Adrenal gland (tissue), 9 donors: ENCODE measurements at regions not wholly inside any gene's neighbourhood (a gene's known extent, or its start where the extent isn't known, plus 50 kb on each side); places are given as distances from the start of the nearest gene placed in this dataset.

Source experiments
- DNase-seq, 7 donors: peaks; one replicate each; pipeline ENCODE4 v3.0.0-alpha.2; 2019 to 2020
- H3K27ac ChIP-seq, 5 donors: fragments of 200-600 bp; sonication (generic) in 4 of 5; 1 replicate in 3 of 5; 2 replicates in 2 of 5; pipeline versions ENCODE4 v1.5.1 to v1.8.0; 2016 to 2020; ENCODE audit warnings: mild to moderate bottlenecking in 1 of 5
- H3K27me3 ChIP-seq: fragments of 200-600 bp; 2 replicates; pipeline ENCODE4 v1.8.0; 2021
- H3K36me3 ChIP-seq, 2 donors: fragments of 200-600 bp; replicated peaks in 1 of 2; 1 replicate in 1 of 2; 2 replicates in 1 of 2; pipeline versions ENCODE4 v1.5.1 to v1.8.0; 2018 to 2022
- H3K4me1 ChIP-seq, 2 donors: fragments of 200-600 bp; replicated peaks in 1 of 2; 1 replicate in 1 of 2; 2 replicates in 1 of 2; pipeline versions ENCODE4 v1.5.1 to v1.8.0; 2018 to 2021
- H3K4me3 ChIP-seq, 4 donors: fragments of 200-600 bp; sonication (generic) in 3 of 4; one replicate each; pipeline ENCODE4 v1.5.1; 2016 to 2018
- H3K9me3 ChIP-seq, 3 donors: fragments of 200-600 bp; sonication (generic) in 1 of 3; replicated peaks in 1 of 3; 1 replicate in 2 of 3; 2 replicates in 1 of 3; pipeline versions ENCODE4 v1.5.1 to v1.8.0; 2016 to 2021
- POLR2A ChIP-seq, 2 donors: fragments of 450-650 bp; IDR thresholded peaks; one replicate each; pipeline ENCODE4 v1.6.1; 2017; ENCODE audit warnings: antibody characterized with exemption in 2 of 2, mild to moderate bottlenecking in 2 of 2, moderate library complexity in 1 of 2
- whole genome bisulfite sequencing, 4 donors: extraction: QIAGEN DNeasy Blood & Tissue Kit in 2 of 4; methylation state at CpG; one replicate each; pipeline versions ENCODE4 v1.1.5 to v1.1.7; 2013 to 2017; 5-methylcytosine and 5-hydroxymethylcytosine counted together
- intact Hi-C, 2 donors: fragments of 100-400 bp; cut with DNase I; formaldehyde crosslinking; loops; one replicate each; pipeline versions ENCODE4 v1.14.1 to v1.15.0; 2022 to 2023
- TF ChIP-seq, protein P1 (sequence below), 6 experiments: fragments of 450-650 bp in 4 of 6; fragments of 200-600 bp in 2 of 6; sonication (generic) in 1 of 6; IDR thresholded peaks; 1 replicate in 5 of 6; 2 replicates in 1 of 6; pipeline versions ENCODE4 v1.5.1 to v1.8.0; 2016 to 2021; ENCODE audit warnings: antibody characterized with exemption in 6 of 6, mild to moderate bottlenecking in 2 of 6, moderate library complexity in 1 of 6
- donor health status: healthy with polysubstance abuse.
- donor health status: Bipolar disorder and iron deficiency.
- donor health status: DM: yes; HTN: yes; CAD: no.
- donor health status: DM: no; HTN: no; CAD: no.
- donor health status: DM: no; HTN: no; CAD: no.

DNA sequence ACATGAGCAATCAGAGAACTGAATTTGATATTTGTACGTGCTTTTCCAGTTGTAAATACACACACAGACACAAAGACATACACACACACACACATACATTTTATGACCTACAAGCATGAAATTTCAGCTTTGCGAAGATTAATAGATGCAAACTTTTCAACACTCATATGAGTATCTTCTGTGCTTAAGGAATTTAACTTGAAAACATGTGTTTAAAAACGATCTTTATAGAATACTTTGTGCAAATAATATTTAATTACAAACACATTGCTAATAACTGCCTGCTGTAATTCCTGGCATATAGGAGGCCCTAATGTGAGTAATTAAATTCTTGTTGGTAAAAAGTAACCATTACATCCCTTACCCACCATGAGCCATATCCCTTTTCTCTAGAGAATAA lies 107.7 kb upstream of the PLSCR5 start:
- WGBS, 4 donors: 68 to 76% (median 72%) methylated on average over 3 of the region's 3 CpGs
- Histone ChIP-seq H3K9me3 (peaks cover 0 to 5% (median 0%) of the 10 kb centered on the region in 3 donors), H3K4me3 (no peak overlapping the region), H3K36me3 (no peaks in the 10 kb centered on the region), H3K27ac (no peak overlapping the region), H3K4me1 (no peaks in the 10 kb centered on the region), H3K27me3 (no peaks in the 10 kb centered on the region)
- no peak for DNase-seq
- TF ChIP-seq POLR2A (IDR thresholded peaks at IDR 0.05): no peak
- TF ChIP-seq, protein P1, sequence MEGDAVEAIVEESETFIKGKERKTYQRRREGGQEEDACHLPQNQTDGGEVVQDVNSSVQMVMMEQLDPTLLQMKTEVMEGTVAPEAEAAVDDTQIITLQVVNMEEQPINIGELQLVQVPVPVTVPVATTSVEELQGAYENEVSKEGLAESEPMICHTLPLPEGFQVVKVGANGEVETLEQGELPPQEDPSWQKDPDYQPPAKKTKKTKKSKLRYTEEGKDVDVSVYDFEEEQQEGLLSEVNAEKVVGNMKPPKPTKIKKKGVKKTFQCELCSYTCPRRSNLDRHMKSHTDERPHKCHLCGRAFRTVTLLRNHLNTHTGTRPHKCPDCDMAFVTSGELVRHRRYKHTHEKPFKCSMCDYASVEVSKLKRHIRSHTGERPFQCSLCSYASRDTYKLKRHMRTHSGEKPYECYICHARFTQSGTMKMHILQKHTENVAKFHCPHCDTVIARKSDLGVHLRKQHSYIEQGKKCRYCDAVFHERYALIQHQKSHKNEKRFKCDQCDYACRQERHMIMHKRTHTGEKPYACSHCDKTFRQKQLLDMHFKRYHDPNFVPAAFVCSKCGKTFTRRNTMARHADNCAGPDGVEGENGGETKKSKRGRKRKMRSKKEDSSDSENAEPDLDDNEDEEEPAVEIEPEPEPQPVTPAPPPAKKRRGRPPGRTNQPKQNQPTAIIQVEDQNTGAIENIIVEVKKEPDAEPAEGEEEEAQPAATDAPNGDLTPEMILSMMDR (IDR thresholded peaks at IDR 0.05): no peak
- intact Hi-C loops: no loop called here

DNA sequence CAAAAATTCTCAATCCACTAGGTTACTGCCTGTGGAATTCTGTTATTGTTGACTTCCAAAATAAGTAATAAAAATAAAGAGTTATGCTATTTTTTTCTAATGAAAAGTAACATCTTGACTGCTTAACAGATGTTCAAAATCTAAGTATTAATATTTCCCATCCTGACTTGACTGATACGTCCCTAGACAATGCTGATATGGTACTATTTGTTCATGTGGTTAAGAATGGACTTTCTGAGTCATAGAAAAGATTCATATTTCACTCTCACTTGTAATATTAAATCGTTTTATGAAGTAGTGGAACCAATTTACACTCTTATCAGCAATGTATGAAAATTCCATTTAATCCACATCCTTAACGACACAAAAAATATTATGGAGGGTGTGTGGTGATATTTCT lies 104.8 kb upstream of the PLSCR5 start:
- Histone ChIP-seq H3K27me3 (no peaks in the 10 kb centered on the region), H3K4me1 (no peaks in the 10 kb centered on the region), H3K27ac (no peak overlapping the region), H3K9me3 (peaks cover 0 to 5% (median 0%) of the 10 kb centered on the region in 3 donors), H3K36me3 (no peaks in the 10 kb centered on the region), H3K4me3 (no peak overlapping the region)
- intact Hi-C loops: no loop called here
- WGBS, 4 donors: 46 to 55% (median 51%) methylated on average over 3 of the region's 3 CpGs
- TF ChIP-seq, protein P1 (IDR thresholded peaks at IDR 0.05): no peak
- TF ChIP-seq POLR2A (IDR thresholded peaks at IDR 0.05): no peak
- DNase-seq: no peak

DNA sequence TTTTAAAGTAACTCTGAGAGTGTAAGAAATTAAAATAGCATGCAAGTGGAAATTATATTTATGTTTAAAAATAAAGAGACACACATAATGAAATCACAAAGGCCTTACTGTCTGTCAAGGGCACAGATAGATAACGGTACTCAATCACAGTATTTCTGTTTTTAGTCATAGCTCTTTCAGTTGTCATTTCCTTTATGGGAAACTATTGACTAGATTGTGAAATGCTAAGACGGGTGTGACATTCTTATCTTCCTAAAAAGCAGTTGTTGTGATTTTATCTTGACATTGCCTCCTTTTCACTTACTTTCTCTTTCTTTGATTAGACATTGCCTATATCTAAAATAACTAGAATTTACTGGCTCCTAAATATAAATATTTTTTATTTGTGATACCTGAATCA lies 100.1 kb upstream of the PLSCR5 start:
- TF ChIP-seq POLR2A (IDR thresholded peaks at IDR 0.05): no peak
- TF ChIP-seq, protein P1 (IDR thresholded peaks at IDR 0.05): no peak
- no peak for DNase-seq
- intact Hi-C loops: no loop called here
- no peak overlapping the region for H3K27ac ChIP-seq
- H3K27me3 ChIP-seq: no peaks in the 10 kb centered on the region
- H3K4me3 ChIP-seq: no peak overlapping the region
- WGBS, 4 donors: 28 to 33% (median 28%) methylated on average over 2 of the region's 2 CpGs
- H3K4me1 ChIP-seq: no peaks in the 10 kb centered on the region
- H3K9me3 ChIP-seq: no peaks in the 10 kb centered on the region
- H3K36me3 ChIP-seq: no peaks in the 10 kb centered on the region

DNA sequence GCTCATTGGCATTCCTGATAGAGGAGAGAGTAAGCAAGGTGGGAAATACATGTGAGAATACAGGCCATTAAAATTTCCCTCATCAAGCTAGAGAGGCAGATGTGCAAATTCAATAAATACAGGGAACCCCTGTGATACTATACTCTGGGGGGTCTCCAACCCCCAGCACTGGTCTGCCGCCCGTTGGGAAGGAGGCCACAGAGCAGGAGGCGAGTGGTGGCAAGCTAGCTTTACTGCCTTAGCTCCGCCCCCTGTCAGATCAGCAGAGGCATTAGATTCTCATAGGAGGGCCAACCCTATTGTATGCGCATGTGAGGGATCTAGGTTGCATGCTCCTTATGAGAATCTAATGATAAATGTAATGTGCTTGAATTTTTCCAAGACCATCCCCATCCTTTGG lies 97.1 kb upstream of the PLSCR5 start:
- H3K9me3 ChIP-seq: no peaks in the 10 kb centered on the region
- H3K4me1 ChIP-seq: no peaks in the 10 kb centered on the region
- intact Hi-C loops: no loop called here
- H3K27ac ChIP-seq: no peak overlapping the region
- no peaks in the 10 kb centered on the region for H3K27me3 ChIP-seq
- H3K4me3 ChIP-seq: no peak overlapping the region
- no peaks in the 10 kb centered on the region for H3K36me3 ChIP-seq
- WGBS, 4 donors: 81 to 89% (median 85%) methylated on average over 5 of the region's 5 CpGs
- TF ChIP-seq, protein P1 (IDR thresholded peaks at IDR 0.05): no peak
- TF ChIP-seq POLR2A (IDR thresholded peaks at IDR 0.05): no peak
- DNase-seq: no peak
